ENCODE measurements at regions not wholly inside any gene's neighbourhood (a gene's known extent, or its start where the extent isn't known, plus 50 kb on each side); places are given as distances from the start of the nearest gene placed in this dataset.

DNA sequence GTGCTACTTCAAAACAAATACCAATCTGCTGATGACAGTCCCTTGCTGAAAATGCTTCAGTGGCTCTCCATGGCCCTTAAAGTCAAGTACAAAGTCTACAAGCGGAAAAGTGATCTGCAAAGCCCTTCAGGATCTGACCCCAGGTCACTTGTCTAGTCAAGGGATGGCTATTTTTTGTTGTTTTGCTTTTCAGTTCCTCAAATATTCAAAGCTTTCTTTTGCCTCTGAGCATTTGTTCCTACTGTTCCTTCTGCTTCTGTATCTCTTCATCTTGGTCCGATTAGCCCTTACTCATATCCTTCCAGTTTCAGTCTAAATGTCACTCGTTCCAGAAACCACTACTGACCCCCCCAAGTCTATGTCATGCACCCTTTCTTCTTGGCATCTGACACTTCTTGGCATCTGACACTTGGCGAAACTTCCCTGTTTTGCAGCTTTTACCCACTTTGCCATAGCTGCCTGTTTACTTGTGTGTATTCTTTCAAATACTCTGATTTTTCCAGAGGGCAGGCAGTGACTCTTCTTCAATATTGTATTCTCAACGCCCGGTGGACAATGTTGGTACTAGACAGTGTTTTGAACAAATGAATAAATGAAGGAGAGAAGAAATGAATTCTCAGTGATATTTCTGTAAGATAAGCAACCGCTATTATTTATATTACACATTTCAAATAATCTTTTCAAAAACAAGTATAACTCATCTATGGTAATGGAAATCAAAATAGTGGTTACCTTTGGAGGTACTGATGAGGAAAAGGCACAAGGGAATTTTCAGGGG lies 175.9 kb upstream of the FN1 start (continued):
- TF ChIP-seq ATF7-NPFF (CRISPR knock-in tag; IDR thresholded peaks at IDR 0.05; ENCODE audit: low read depth) (no peak), KAT8 (CRISPR knock-in tag; IDR thresholded peaks at IDR 0.05) (0 out of 2 replicates have a peak, but pooled peaks have one; percentile 29), NONO (IDR thresholded peaks at IDR 0.05) (no peak), NONO (CRISPR knock-in tag; conservative IDR thresholded peaks at IDR 0.05) (no peak), PAWR (CRISPR knock-in tag; IDR thresholded peaks at IDR 0.05; ENCODE audit: borderline replicate concordance) (no peak), ZNF337 (CRISPR knock-in tag; IDR thresholded peaks at IDR 0.05; ENCODE audit: borderline replicate concordance, low read depth) (no peak), BORCS8-MEF2B (CRISPR knock-in tag; IDR thresholded peaks at IDR 0.05) (no peak), SRSF9 (IDR thresholded peaks at IDR 0.05; ENCODE audit: borderline replicate concordance, insufficient read depth, low read depth, low read length, poor library complexity, severe bottlenecking) (no peak), ZNF780A (CRISPR knock-in tag; IDR thresholded peaks at IDR 0.05) (no peak), CREM (IDR thresholded peaks at IDR 0.05) (peak; percentile 28; the same call in 1 of the 2 replicates), CREM (CRISPR knock-in tag; IDR thresholded peaks at IDR 0.05) (no peak), MLXIP (CRISPR knock-in tag; IDR thresholded peaks at IDR 0.05; ENCODE audit: borderline replicate concordance) (no peak), REL (CRISPR knock-in tag; conservative IDR thresholded peaks at IDR 0.05) (no peak), MBNL3 (CRISPR knock-in tag; conservative IDR thresholded peaks at IDR 0.05) (no peak), SIN3A (IDR thresholded peaks at IDR 0.05; ENCODE audit: borderline replicate concordance, low read depth, low read length) (no peak), NFE2 (CRISPR knock-in tag; IDR thresholded peaks at IDR 0.05) (no peak), ZNF564 (CRISPR knock-in tag; IDR thresholded peaks at IDR 0.05) (no peak), NCOA5 (CRISPR knock-in tag; IDR thresholded peaks at IDR 0.05) (no peak), GTF2F1 (IDR thresholded peaks at IDR 0.05; ENCODE audit: low read length) (no peak), ZBTB38 (CRISPR knock-in tag; IDR thresholded peaks at IDR 0.05) (no peak), RXRA (CRISPR knock-in tag; IDR thresholded peaks at IDR 0.05) (no peak; the same call in 1 of the 2 replicates), STAT5B (CRISPR knock-in tag; IDR thresholded peaks at IDR 0.05) (no peak), TSC22D2 (CRISPR knock-in tag; IDR thresholded peaks at IDR 0.05; ENCODE audit: borderline replicate concordance) (no peak), ZNF446 (CRISPR knock-in tag; IDR thresholded peaks at IDR 0.05) (no peak), ZNF343 (CRISPR knock-in tag; IDR thresholded peaks at IDR 0.05) (no peak), RBAK (CRISPR knock-in tag; IDR thresholded peaks at IDR 0.05) (no peak), ISL2 (CRISPR knock-in tag; IDR thresholded peaks at IDR 0.05) (no peak), BRD4 (CRISPR knock-in tag; IDR thresholded peaks at IDR 0.05) (no peak), GTF3A (CRISPR knock-in tag; conservative IDR thresholded peaks at IDR 0.05) (no peak)
- TF ChIP-seq, protein P1, sequence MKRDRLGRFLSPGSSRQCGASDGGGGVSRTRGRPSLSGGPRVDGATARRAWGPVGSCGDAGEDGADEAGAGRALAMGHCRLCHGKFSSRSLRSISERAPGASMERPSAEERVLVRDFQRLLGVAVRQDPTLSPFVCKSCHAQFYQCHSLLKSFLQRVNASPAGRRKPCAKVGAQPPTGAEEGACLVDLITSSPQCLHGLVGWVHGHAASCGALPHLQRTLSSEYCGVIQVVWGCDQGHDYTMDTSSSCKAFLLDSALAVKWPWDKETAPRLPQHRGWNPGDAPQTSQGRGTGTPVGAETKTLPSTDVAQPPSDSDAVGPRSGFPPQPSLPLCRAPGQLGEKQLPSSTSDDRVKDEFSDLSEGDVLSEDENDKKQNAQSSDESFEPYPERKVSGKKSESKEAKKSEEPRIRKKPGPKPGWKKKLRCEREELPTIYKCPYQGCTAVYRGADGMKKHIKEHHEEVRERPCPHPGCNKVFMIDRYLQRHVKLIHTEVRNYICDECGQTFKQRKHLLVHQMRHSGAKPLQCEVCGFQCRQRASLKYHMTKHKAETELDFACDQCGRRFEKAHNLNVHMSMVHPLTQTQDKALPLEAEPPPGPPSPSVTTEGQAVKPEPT (CRISPR knock-in tag; IDR thresholded peaks at IDR 0.05; ENCODE audit: low read depth) = no peak

All from HepG2 (cell line).